IPS-11a (cell line): ENCODE measurements at regions not wholly inside any gene's neighbourhood (a gene's known extent, or its start where the extent isn't known, plus 50 kb on each side); places are given as distances from the start of the nearest gene placed in this dataset.

ENCODE experiments used
- H3K4me3 ChIP-seq: one replicate; pipeline ENCODE4 v1.5.1; 2013; ENCODE audit warnings: low read depth, low read length, control low read depth

GRCh38 chr20:60540591-60540990, 582.4 kb downstream of the CDH26 start:
- no peak overlapping the region for H3K4me3 ChIP-seq

- no peak overlapping the region for H3K4me3 ChIP-seq
Observed at GRCh38 chr20:60541991-60542390, 583.8 kb downstream of the CDH26 start.

- no peak overlapping the region for H3K4me3 ChIP-seq
Observed at GRCh38 chr20:60543598-60543997, 585.4 kb downstream of the CDH26 start.

- H3K4me3 ChIP-seq = no peak overlapping the region
Observed at GRCh38 chr20:60553095-60553494, 594.9 kb downstream of the CDH26 start.

DNA sequence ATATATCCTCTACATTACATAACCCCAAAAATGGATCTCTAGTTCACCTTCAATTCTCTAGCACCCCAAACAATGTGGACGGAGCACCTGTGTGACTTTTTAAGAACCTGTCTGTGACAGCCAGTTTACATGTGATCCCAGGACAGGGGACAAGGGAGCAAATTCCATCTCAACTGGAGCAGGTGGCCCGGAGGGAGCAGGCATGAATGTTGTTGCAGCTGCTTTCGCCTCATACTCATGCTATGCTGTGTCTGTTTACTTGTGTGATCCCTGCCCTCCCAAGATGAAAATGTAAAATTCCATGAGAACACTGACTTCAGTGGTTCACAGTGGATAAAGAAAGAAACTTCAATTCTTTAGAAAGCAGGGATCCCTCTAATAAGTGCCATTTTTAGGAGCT, 600.3 kb downstream of the CDH26 start:
- H3K4me3 ChIP-seq = no peak overlapping the region

- H3K4me3 ChIP-seq = no peak overlapping the region
Observed at GRCh38 chr20:60559462-60559861, 601.2 kb downstream of the CDH26 start.

DNA sequence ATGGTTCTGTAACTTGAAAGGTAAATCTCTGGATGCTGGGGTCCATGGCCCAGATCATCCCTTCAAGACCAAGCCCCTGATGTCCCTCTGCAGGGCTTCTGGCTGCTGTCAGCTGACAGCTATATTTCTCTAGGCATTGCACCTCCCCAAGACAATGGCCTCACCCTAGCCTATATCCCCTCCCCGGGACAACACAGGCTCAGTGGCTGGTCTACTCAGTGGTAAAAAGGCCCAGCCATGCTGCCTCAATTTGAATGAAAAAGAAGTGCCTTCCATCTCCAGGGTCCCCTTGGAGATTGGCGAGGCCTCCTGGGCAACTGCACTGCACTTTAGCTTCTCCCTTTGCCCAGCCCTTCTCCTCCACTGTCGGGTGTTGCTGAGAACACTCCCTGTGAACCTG, 602.8 kb downstream of the CDH26 start:
- no peak overlapping the region for H3K4me3 ChIP-seq

DNA sequence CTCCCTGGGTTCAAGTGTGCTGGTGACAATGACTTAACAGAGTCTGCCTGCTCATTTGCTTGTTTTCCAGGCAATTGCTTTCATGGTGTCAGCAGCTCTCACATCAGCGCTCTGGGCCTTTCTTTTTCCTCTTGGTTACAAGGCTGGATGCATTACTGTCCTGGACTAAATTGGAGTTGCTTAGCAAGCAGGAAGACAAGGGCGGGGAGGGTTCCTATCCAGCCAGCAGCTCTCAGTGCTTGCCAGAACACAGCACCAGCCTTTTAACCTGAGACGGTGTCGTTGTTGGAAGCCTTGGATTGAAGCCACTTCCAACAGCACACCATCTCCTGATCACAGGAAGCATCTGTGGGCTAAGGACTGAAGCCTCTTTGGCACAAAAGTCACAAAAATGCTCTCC, 606.9 kb downstream of the CDH26 start:
- H3K4me3 ChIP-seq = no peak overlapping the region

- no peak overlapping the region for H3K4me3 ChIP-seq
Observed at GRCh38 chr20:60565551-60565950, 607.3 kb downstream of the CDH26 start.

DNA sequence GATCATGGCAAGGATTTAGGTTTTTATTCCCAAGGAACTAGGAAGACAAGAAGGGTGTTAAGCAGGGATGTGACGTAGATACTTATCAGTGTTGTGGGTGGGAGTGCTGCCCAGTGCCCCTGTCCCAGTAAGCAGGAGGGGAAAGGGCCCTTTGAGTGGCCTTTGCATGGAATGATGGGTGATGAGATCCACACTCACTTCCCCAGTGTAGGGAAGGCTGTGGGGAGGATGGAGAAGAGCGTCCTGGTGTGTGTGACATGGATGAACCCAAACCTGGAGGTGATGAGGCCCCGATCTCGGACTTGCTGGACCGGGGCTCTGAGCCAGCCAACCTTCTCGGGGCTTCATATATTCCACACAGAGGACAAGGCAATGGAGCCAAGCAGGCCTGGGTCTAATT, 610.9 kb downstream of the CDH26 start:
- no peak overlapping the region for H3K4me3 ChIP-seq

- no peak overlapping the region for H3K4me3 ChIP-seq
Observed at GRCh38 chr20:60570481-60571277, 612.5 kb downstream of the CDH26 start.

- H3K4me3 ChIP-seq = no peak overlapping the region
Observed at GRCh38 chr20:60573003-60573680, 614.9 kb downstream of the CDH26 start.

- H3K4me3 ChIP-seq = no peak overlapping the region
Observed at GRCh38 chr20:60576236-60576635, 618.0 kb downstream of the CDH26 start.

- no peak overlapping the region for H3K4me3 ChIP-seq
Observed at GRCh38 chr20:60579941-60580515, 621.8 kb downstream of the CDH26 start.

- no peak overlapping the region for H3K4me3 ChIP-seq
Observed at GRCh38 chr20:60581606-60582115, 623.4 kb downstream of the CDH26 start.

GRCh38 chr20:60583741-60584140, 625.5 kb downstream of the CDH26 start:
- no peak overlapping the region for H3K4me3 ChIP-seq

GRCh38 chr20:60584221-60584620, 626.0 kb downstream of the CDH26 start:
- H3K4me3 ChIP-seq = no peak overlapping the region

- H3K4me3 ChIP-seq = no peak overlapping the region
Observed at GRCh38 chr20:60585651-60586050, 627.4 kb downstream of the CDH26 start.

GRCh38 chr20:60586269-60587050, 628.2 kb downstream of the CDH26 start:
- H3K4me3 ChIP-seq = no peak overlapping the region

GRCh38 chr20:60587986-60588385, 629.8 kb downstream of the CDH26 start:
- H3K4me3 ChIP-seq = no peak overlapping the region

DNA sequence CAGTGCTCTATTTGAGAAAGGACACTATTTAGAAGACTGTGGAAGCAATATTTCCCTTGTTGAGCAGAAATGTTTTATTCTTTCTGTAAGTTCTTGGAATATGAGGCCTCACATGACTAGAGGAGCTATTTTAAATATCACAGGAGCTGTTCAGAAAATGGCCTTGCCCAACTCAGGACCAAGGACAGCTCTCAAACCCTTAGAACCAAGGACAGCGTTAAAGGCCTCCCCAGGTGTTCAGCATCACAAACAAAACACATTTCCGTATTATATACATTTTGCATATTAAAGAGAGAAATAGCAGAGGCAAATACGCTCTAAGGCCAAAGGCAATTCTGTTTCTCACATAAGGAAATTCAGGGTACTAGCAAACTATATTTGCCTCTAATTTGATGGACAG, 631.4 kb downstream of the CDH26 start:
- no peak overlapping the region for H3K4me3 ChIP-seq
